HepG2 (cell line): ENCODE measurements at regions not wholly inside any gene's neighbourhood (a gene's known extent, or its start where the extent isn't known, plus 50 kb on each side); places are given as distances from the start of the nearest gene placed in this dataset.

Experiments
- CAMTA2 ChIP-seq: sonication (generic); formaldehyde crosslinking; IDR thresholded peaks from 2 replicates; pipeline ENCODE4 v1.4.0; 2020; ENCODE audit warnings: mild to moderate bottlenecking, missing genetic modification reagents, borderline replicate concordance
- CBX5 ChIP-seq: sonication (generic); formaldehyde crosslinking; IDR thresholded peaks from 2 replicates; pipeline ENCODE4 v1.4.0; 2020; ENCODE audit warnings: missing genetic modification reagents, borderline replicate concordance
- CREB1 ChIP-seq, 2 experiments: fragments of 450-650 bp in 1 of 2; IDR thresholded peaks; 2 replicates each; pipeline ENCODE4 v1.6.1; 2016 to 2017; ENCODE audit warnings: control low read depth in 1 of 2, mild to moderate bottlenecking in 1 of 2, missing compliant biosample characterization in 1 of 2, missing genetic modification characterization in 1 of 2
- E2F2 ChIP-seq: sonication (generic); formaldehyde crosslinking; IDR thresholded peaks from 2 replicates; pipeline ENCODE4 v1.4.0; 2020; ENCODE audit warnings: missing genetic modification reagents, borderline replicate concordance
- ELF1 ChIP-seq: sonication (generic); formaldehyde crosslinking; IDR thresholded peaks from 2 replicates; pipeline ENCODE4 v1.4.0; 2020; ENCODE audit warnings: missing genetic modification reagents
- HNF1A ChIP-seq, 2 experiments: sonication (generic) in 1 of 2; formaldehyde crosslinking in 1 of 2; IDR thresholded peaks; 2 replicates each; pipeline versions ENCODE4 v1.4.0 to v1.6.1; 2016 to 2020; ENCODE audit warnings: borderline replicate concordance in 1 of 2, low read depth in 1 of 2, mild to moderate bottlenecking in 1 of 2, missing genetic modification reagents in 1 of 2
- PHF21A ChIP-seq: sonication (generic); formaldehyde crosslinking; IDR thresholded peaks from 2 replicates; pipeline ENCODE4 v1.5.0; 2020; ENCODE audit warnings: mild to moderate bottlenecking, missing genetic modification reagents
- PRPF4 ChIP-seq: fragments of 200-400 bp; formaldehyde crosslinking; IDR thresholded peaks from 2 replicates; pipeline ENCODE4 v1.6.1; 2016; ENCODE audit warnings: low read length, low read depth; ENCODE audit not compliant: poor library complexity, severe bottlenecking
- RNF2 ChIP-seq: fragments of 450-650 bp; conservative IDR thresholded peaks from 2 replicates; pipeline ENCODE4 v1.6.1; 2016; ENCODE audit warnings: low read depth
- U2AF1 ChIP-seq: fragments of 200-400 bp; formaldehyde crosslinking; optimal IDR thresholded peaks from 2 replicates; pipeline ENCODE3; 2017; ENCODE audit warnings: mild to moderate bottlenecking, low read depth, low read length
- U2AF2 ChIP-seq: fragments of 200-400 bp; formaldehyde crosslinking; IDR thresholded peaks from 2 replicates; pipeline ENCODE4 v1.6.1; 2017; ENCODE audit warnings: low read depth, mild to moderate bottlenecking, low read length
- UBTF ChIP-seq: sonication (generic); formaldehyde crosslinking; IDR thresholded peaks from 2 replicates; pipeline ENCODE4 v1.4.0; 2020; ENCODE audit warnings: mild to moderate bottlenecking, missing genetic modification reagents
- ZBED4 ChIP-seq: sonication (generic); formaldehyde crosslinking; IDR thresholded peaks from 2 replicates; pipeline ENCODE4 v1.4.0; 2020; ENCODE audit warnings: missing genetic modification reagents, borderline replicate concordance
- ZNF24 ChIP-seq: fragments of 450-650 bp; IDR thresholded peaks from 2 replicates; pipeline ENCODE4 v1.6.1; 2017; ENCODE audit warnings: antibody characterized with exemption, mild to moderate bottlenecking
- ZNF335 ChIP-seq: sonication (generic); formaldehyde crosslinking; IDR thresholded peaks from 2 replicates; pipeline ENCODE4 v1.4.0; 2020; ENCODE audit warnings: missing genetic modification reagents

GRCh38 chr17:72399608-72400487 is 279.0 kb downstream of the SOX9 start (continued):
- TF ChIP-seq HNF1A (IDR thresholded peaks at IDR 0.05; ENCODE audit: low read depth) = peak; percentile 96
- TF ChIP-seq HNF1A (CRISPR knock-in tag; IDR thresholded peaks at IDR 0.05; ENCODE audit: borderline replicate concordance) = peak; percentile 98
- peak; percentile 96; the same call in 1 of the 2 replicates for TF ChIP-seq ZBED4 (CRISPR knock-in tag)
- peak; percentile 79 for TF ChIP-seq ELF1 (CRISPR knock-in tag)
- no peak for TF ChIP-seq U2AF2
- TF ChIP-seq CREB1 (IDR thresholded peaks at IDR 0.05) = peak; percentile 57
- TF ChIP-seq CREB1 (CRISPR knock-in tag; IDR thresholded peaks at IDR 0.05) = peak; percentile 59
- TF ChIP-seq E2F2 (CRISPR knock-in tag) = peak; percentile 23; the same call in 1 of the 2 replicates
- peak; percentile 99 for TF ChIP-seq PHF21A (CRISPR knock-in tag)
- TF ChIP-seq CBX5 (CRISPR knock-in tag) = peak; percentile 96
- no peak for TF ChIP-seq PRPF4
- peak; percentile 7; the same call in 1 of the 2 replicates for TF ChIP-seq ZNF24
- TF ChIP-seq CAMTA2 (CRISPR knock-in tag) = no peak
- TF ChIP-seq RNF2 = peak; percentile 68; the same call in 1 of the 2 replicates
- peak; percentile 50; the same call in 1 of the 2 replicates for TF ChIP-seq UBTF (CRISPR knock-in tag)
- TF ChIP-seq ZNF335 = peak; percentile 78; the same call in 1 of the 2 replicates
- no peak for TF ChIP-seq U2AF1
